ENCODE measurements at regions not wholly inside any gene's neighbourhood (a gene's known extent, or its start where the extent isn't known, plus 50 kb on each side); places are given as distances from the start of the nearest gene placed in this dataset.

GRCh38 chr16:60299241-60299776, 1565.2 kb upstream of the GOT2 start:
- H3K27me3 ChIP-seq: no peaks in the 10 kb centered on the region
- no peak for TF ChIP-seq POLR2A (IDR thresholded peaks at IDR 0.05; ENCODE audit: low read depth)
- TF ChIP-seq POLR2AphosphoS5 (IDR thresholded peaks at IDR 0.05): no peak
- no peak for TF ChIP-seq CTCF (IDR thresholded peaks at IDR 0.05)
- TF ChIP-seq EP300 (IDR thresholded peaks at IDR 0.05): no peak
- intact Hi-C loops (cut with DNase I): no loop called here
- no peaks in the 10 kb centered on the region for H3K4me1 ChIP-seq
- no peak overlapping the region for H3K27ac ChIP-seq (replicated peaks in 1 of 4)
- no peaks in the 10 kb centered on the region for H3K36me3 ChIP-seq
- H3K4me3 ChIP-seq: no peak overlapping the region
- DNase-seq (ENCODE audit: extremely low spot score): no peak
- 63% methylated on average over 3 of the region's 3 CpGs for WGBS
- no peaks in the 10 kb centered on the region for H3K9me3 ChIP-seq

GRCh38 chr16:60295451-60295850, 1561.3 kb upstream of the GOT2 start:
- no peaks in the 10 kb centered on the region for H3K36me3 ChIP-seq
- DNase-seq (ENCODE audit: extremely low spot score): no peak
- H3K9me3 ChIP-seq: no peaks in the 10 kb centered on the region
- no peaks in the 10 kb centered on the region for H3K27me3 ChIP-seq
- intact Hi-C loops (cut with DNase I): no loop called here
- H3K4me1 ChIP-seq: no peaks in the 10 kb centered on the region
- WGBS: 81% methylated on average over 3 of the region's 3 CpGs
- H3K4me3 ChIP-seq: no peak overlapping the region
- H3K27ac ChIP-seq (replicated peaks in 1 of 4): no peak overlapping the region
- TF ChIP-seq POLR2A (IDR thresholded peaks at IDR 0.05; ENCODE audit: low read depth) (no peak), EP300 (IDR thresholded peaks at IDR 0.05) (no peak), POLR2AphosphoS5 (IDR thresholded peaks at IDR 0.05) (no peak), CTCF (IDR thresholded peaks at IDR 0.05) (no peak)

- Histone ChIP-seq H3K36me3 (no peaks in the 10 kb centered on the region), H3K4me3 (no peak overlapping the region), H3K9me3 (no peaks in the 10 kb centered on the region), H3K4me1 (no peaks in the 10 kb centered on the region), H3K27ac (replicated peaks in 1 of 4) (no peak overlapping the region), H3K27me3 (no peaks in the 10 kb centered on the region)
- intact Hi-C loops (cut with DNase I): no loop called here
- DNase-seq (ENCODE audit: extremely low spot score): no peak
- WGBS: 63% methylated on average over 1 of the region's 1 CpG
- TF ChIP-seq CTCF (IDR thresholded peaks at IDR 0.05): no peak
- no peak for TF ChIP-seq POLR2A (IDR thresholded peaks at IDR 0.05; ENCODE audit: low read depth)
- no peak for TF ChIP-seq EP300 (IDR thresholded peaks at IDR 0.05)
- no peak for TF ChIP-seq POLR2AphosphoS5 (IDR thresholded peaks at IDR 0.05)
Measured at GRCh38 chr16:60285794-60286193, 1551.7 kb upstream of the GOT2 start.

GRCh38 chr16:60279061-60279665, 1545.0 kb upstream of the GOT2 start:
- no peaks in the 10 kb centered on the region for H3K36me3 ChIP-seq
- intact Hi-C loops (cut with DNase I): no loop called here
- no peaks in the 10 kb centered on the region for H3K4me1 ChIP-seq
- TF ChIP-seq CTCF (IDR thresholded peaks at IDR 0.05) (no peak), POLR2A (IDR thresholded peaks at IDR 0.05; ENCODE audit: low read depth) (no peak), POLR2AphosphoS5 (IDR thresholded peaks at IDR 0.05) (no peak), EP300 (IDR thresholded peaks at IDR 0.05) (no peak)
- no peak overlapping the region for H3K27ac ChIP-seq (replicated peaks in 1 of 4)
- WGBS: 57% methylated on average over 11 of the region's 11 CpGs
- no peak for DNase-seq (ENCODE audit: extremely low spot score)
- no peaks in the 10 kb centered on the region for H3K27me3 ChIP-seq
- H3K4me3 ChIP-seq: no peak overlapping the region
- no peaks in the 10 kb centered on the region for H3K9me3 ChIP-seq
